ENCODE measurements at regions not wholly inside any gene's neighbourhood (a gene's known extent, or its start where the extent isn't known, plus 50 kb on each side); places are given as distances from the start of the nearest gene placed in this dataset.

DNA sequence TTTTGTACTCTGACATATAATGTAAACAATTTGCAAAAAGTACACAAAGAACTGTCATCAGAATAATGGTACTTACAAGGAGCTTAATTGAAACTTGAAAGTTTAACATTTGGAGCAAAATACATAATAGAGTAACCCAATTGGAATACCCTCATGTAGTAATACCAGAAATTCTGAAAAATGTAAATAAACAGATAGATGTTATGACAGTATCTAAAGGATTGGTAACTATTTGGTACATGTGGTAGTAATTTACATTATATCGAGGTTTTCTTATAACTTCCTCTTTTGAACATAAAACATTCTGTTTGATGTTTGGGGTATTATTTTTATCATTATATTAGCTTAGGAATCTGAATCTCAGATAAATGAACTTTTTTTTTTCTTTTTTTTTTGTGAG is 211.7 kb upstream of the ELL2 start (continued):
- TF ChIP-seq, protein P1, sequence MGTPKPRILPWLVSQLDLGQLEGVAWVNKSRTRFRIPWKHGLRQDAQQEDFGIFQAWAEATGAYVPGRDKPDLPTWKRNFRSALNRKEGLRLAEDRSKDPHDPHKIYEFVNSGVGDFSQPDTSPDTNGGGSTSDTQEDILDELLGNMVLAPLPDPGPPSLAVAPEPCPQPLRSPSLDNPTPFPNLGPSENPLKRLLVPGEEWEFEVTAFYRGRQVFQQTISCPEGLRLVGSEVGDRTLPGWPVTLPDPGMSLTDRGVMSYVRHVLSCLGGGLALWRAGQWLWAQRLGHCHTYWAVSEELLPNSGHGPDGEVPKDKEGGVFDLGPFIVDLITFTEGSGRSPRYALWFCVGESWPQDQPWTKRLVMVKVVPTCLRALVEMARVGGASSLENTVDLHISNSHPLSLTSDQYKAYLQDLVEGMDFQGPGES (IDR thresholded peaks at IDR 0.05; ENCODE audit: low read depth, low read length) = no peak
- TF ChIP-seq FOXM1 (IDR thresholded peaks at IDR 0.05; ENCODE audit: low read depth) (no peak), TCF12 (IDR thresholded peaks at IDR 0.05) (no peak), JUND (IDR thresholded peaks at IDR 0.05) (no peak)

DNA sequence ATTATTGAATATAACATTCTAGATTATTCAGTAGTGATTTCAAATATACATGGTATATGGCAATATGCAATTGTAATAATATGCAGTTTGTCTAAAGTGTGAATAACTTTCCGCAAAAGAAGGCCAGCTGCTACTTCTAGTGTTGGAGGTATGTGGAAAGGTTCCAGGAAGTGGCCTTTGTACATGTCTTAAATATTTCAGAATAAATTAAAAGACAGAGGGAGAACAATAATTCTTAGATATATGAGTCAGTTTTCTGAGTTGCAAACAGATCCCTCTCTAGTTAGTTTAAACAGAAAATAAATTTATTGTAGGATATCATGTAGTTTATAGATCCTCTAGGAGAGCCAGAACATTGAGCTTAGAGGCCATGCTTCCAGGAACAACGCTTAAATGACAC is 210.8 kb upstream of the ELL2 start:
- Histone ChIP-seq H4K20me1 (ENCODE audit: insufficient read depth) (no peaks in the 10 kb centered on the region), H3K27me3 (ENCODE audit: insufficient read depth) (no peaks in the 10 kb centered on the region), H3K9me3 (no peaks in the 10 kb centered on the region), H3K27ac (ENCODE audit: low read depth in 2 of 2, low read length in 1 of 2) (peak overlapping the region; percentile 39 to 45; a peak in 3 of 4 replicates), H3K9ac (no peak overlapping the region), H3F3A (replicated peaks; ENCODE audit: insufficient read depth) (peaks cover 19% of the 10 kb centered on the region), H3K4me2 (no peak overlapping the region), H3K79me2 (ENCODE audit: insufficient read depth) (no peaks in the 10 kb centered on the region), H3K9me2 (no peaks in the 10 kb centered on the region), H3K36me3 (replicated peaks in 1 of 2; ENCODE audit: control insufficient read depth in 1 of 2, insufficient read depth in 2 of 2, low read length in 1 of 2) (no peaks in the 10 kb centered on the region), H3K4me1 (ENCODE audit: control insufficient read depth in 1 of 2, insufficient read depth in 2 of 2, low read depth in 1 of 2, low read length in 1 of 2) (peaks cover 0 to 3% of the 10 kb centered on the region in 2 experiments; a peak in 2 of 4 replicates), H2AFZ (ENCODE audit: low read depth) (no peak overlapping the region), H3K4me3 (ENCODE audit: low read depth in 2 of 2, low read length in 1 of 2) (no peak overlapping the region)
- CTCF ChIA-PET = no interaction called here
- 73% methylated on average over 2 of the region's 2 CpGs for WGBS (ENCODE audit: low lambda C conversion rate)
- DNase-seq = no peak
- POLR2A ChIA-PET = no interaction called here
- no peak for TF ChIP-seq MXI1 (IDR thresholded peaks at IDR 0.05; ENCODE audit: low read depth, low read length)
- peak; percentile 55; the same call in 1 of the 2 replicates for TF ChIP-seq NFIC (IDR thresholded peaks at IDR 0.05; ENCODE audit: borderline replicate concordance)
- TF ChIP-seq FOXM1 (IDR thresholded peaks at IDR 0.05; ENCODE audit: low read depth) = no peak
- peak; percentile 22; the same call in 1 of the 2 replicates for TF ChIP-seq TEAD4 (IDR thresholded peaks at IDR 0.05; ENCODE audit: borderline replicate concordance, insufficient read depth)
- 0 out of 2 replicates have a peak, but pooled peaks have one; percentile 23 for TF ChIP-seq MEF2A (IDR thresholded peaks at IDR 0.05; ENCODE audit: borderline replicate concordance, low read depth)
- TF ChIP-seq NRF1 (IDR thresholded peaks at IDR 0.05; ENCODE audit: low read depth, low read length) = no peak
- peak; percentile 84 for TF ChIP-seq TCF12 (IDR thresholded peaks at IDR 0.05)
- TF ChIP-seq, protein P2, sequence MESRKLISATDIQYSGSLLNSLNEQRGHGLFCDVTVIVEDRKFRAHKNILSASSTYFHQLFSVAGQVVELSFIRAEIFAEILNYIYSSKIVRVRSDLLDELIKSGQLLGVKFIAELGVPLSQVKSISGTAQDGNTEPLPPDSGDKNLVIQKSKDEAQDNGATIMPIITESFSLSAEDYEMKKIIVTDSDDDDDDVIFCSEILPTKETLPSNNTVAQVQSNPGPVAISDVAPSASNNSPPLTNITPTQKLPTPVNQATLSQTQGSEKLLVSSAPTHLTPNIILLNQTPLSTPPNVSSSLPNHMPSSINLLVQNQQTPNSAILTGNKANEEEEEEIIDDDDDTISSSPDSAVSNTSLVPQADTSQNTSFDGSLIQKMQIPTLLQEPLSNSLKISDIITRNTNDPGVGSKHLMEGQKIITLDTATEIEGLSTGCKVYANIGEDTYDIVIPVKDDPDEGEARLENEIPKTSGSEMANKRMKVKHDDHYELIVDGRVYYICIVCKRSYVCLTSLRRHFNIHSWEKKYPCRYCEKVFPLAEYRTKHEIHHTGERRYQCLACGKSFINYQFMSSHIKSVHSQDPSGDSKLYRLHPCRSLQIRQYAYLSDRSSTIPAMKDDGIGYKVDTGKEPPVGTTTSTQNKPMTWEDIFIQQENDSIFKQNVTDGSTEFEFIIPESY (IDR thresholded peaks at IDR 0.05; ENCODE audit: borderline replicate concordance, low read depth) = no peak
- TF ChIP-seq, protein P3, sequence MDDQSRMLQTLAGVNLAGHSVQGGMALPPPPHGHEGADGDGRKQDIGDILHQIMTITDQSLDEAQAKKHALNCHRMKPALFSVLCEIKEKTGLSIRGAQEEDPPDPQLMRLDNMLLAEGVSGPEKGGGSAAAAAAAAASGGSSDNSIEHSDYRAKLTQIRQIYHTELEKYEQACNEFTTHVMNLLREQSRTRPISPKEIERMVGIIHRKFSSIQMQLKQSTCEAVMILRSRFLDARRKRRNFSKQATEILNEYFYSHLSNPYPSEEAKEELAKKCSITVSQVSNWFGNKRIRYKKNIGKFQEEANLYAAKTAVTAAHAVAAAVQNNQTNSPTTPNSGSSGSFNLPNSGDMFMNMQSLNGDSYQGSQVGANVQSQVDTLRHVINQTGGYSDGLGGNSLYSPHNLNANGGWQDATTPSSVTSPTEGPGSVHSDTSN (IDR thresholded peaks at IDR 0.05) = peak; percentile 69; the same call in 1 of the 2 replicates
- peak; percentile 33; the same call in 1 of the 2 replicates for TF ChIP-seq FOSL2 (IDR thresholded peaks at IDR 0.05; ENCODE audit: borderline replicate concordance, low read depth)
- TF ChIP-seq GABPA (IDR thresholded peaks at IDR 0.05; ENCODE audit: low read depth) = no peak
- TF ChIP-seq, protein P4, sequence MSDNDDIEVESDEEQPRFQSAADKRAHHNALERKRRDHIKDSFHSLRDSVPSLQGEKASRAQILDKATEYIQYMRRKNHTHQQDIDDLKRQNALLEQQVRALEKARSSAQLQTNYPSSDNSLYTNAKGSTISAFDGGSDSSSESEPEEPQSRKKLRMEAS (IDR thresholded peaks at IDR 0.05; ENCODE audit: low read depth) = no peak
- TF ChIP-seq, protein P5, sequence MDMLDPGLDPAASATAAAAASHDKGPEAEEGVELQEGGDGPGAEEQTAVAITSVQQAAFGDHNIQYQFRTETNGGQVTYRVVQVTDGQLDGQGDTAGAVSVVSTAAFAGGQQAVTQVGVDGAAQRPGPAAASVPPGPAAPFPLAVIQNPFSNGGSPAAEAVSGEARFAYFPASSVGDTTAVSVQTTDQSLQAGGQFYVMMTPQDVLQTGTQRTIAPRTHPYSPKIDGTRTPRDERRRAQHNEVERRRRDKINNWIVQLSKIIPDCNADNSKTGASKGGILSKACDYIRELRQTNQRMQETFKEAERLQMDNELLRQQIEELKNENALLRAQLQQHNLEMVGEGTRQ (IDR thresholded peaks at IDR 0.05; ENCODE audit: borderline replicate concordance, low read depth, low read length) = no peak
- TF ChIP-seq RAD21 (IDR thresholded peaks at IDR 0.05; ENCODE audit: low read length) = no peak
- TF ChIP-seq, protein P6, sequence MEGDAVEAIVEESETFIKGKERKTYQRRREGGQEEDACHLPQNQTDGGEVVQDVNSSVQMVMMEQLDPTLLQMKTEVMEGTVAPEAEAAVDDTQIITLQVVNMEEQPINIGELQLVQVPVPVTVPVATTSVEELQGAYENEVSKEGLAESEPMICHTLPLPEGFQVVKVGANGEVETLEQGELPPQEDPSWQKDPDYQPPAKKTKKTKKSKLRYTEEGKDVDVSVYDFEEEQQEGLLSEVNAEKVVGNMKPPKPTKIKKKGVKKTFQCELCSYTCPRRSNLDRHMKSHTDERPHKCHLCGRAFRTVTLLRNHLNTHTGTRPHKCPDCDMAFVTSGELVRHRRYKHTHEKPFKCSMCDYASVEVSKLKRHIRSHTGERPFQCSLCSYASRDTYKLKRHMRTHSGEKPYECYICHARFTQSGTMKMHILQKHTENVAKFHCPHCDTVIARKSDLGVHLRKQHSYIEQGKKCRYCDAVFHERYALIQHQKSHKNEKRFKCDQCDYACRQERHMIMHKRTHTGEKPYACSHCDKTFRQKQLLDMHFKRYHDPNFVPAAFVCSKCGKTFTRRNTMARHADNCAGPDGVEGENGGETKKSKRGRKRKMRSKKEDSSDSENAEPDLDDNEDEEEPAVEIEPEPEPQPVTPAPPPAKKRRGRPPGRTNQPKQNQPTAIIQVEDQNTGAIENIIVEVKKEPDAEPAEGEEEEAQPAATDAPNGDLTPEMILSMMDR (IDR thresholded peaks at IDR 0.05) = no peak
- TF ChIP-seq JUND (IDR thresholded peaks at IDR 0.05) = peak; percentile 62
- TF ChIP-seq, protein P7, sequence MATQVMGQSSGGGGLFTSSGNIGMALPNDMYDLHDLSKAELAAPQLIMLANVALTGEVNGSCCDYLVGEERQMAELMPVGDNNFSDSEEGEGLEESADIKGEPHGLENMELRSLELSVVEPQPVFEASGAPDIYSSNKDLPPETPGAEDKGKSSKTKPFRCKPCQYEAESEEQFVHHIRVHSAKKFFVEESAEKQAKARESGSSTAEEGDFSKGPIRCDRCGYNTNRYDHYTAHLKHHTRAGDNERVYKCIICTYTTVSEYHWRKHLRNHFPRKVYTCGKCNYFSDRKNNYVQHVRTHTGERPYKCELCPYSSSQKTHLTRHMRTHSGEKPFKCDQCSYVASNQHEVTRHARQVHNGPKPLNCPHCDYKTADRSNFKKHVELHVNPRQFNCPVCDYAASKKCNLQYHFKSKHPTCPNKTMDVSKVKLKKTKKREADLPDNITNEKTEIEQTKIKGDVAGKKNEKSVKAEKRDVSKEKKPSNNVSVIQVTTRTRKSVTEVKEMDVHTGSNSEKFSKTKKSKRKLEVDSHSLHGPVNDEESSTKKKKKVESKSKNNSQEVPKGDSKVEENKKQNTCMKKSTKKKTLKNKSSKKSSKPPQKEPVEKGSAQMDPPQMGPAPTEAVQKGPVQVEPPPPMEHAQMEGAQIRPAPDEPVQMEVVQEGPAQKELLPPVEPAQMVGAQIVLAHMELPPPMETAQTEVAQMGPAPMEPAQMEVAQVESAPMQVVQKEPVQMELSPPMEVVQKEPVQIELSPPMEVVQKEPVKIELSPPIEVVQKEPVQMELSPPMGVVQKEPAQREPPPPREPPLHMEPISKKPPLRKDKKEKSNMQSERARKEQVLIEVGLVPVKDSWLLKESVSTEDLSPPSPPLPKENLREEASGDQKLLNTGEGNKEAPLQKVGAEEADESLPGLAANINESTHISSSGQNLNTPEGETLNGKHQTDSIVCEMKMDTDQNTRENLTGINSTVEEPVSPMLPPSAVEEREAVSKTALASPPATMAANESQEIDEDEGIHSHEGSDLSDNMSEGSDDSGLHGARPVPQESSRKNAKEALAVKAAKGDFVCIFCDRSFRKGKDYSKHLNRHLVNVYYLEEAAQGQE (IDR thresholded peaks at IDR 0.05; ENCODE audit: low read depth, low read length) = no peak
- TF ChIP-seq TAF1 (IDR thresholded peaks at IDR 0.05; ENCODE audit: borderline replicate concordance, low read depth, low read length) = no peak
- no peak for TF ChIP-seq FOXJ3 (CRISPR knock-in tag; IDR thresholded peaks at IDR 0.05)
- TF ChIP-seq CHD2 (IDR thresholded peaks at IDR 0.05; ENCODE audit: low read length, partially characterized antibody) = no peak

Data from SK-N-SH (cell line).